ENCODE measurements at regions not wholly inside any gene's neighbourhood (a gene's known extent, or its start where the extent isn't known, plus 50 kb on each side); places are given as distances from the start of the nearest gene placed in this dataset.
A peak's percentile ranks its signal among the peaks of the same experiment; 100 is the strongest.

GRCh38 chr4:184575306-184575705 lies 73.9 kb downstream of the CASP3 start:
- H3K36me3 ChIP-seq = no peaks in the 10 kb centered on the region
- intact Hi-C loops (cut with DNase I) = no loop called here
- H3K4me3 ChIP-seq = no peak overlapping the region
- H3K4me1 ChIP-seq = no peaks in the 10 kb centered on the region
- no peaks in the 10 kb centered on the region for H3K27me3 ChIP-seq
- no peak overlapping the region for H3K27ac ChIP-seq (replicated peaks in 1 of 4)
- H3K9me3 ChIP-seq = peaks cover 0 to 5% (median 0%) of the 10 kb centered on the region in 4 donors
- DNase-seq (ENCODE audit: extremely low spot score) = no peak
- TF ChIP-seq EP300 (IDR thresholded peaks at IDR 0.05) = no peak
- no peak for TF ChIP-seq POLR2A (IDR thresholded peaks at IDR 0.05; ENCODE audit: low read depth)
- no peak for TF ChIP-seq POLR2AphosphoS5 (IDR thresholded peaks at IDR 0.05)
- no peak for TF ChIP-seq CTCF (IDR thresholded peaks at IDR 0.05)
- 40% methylated on average over 1 of the region's 1 CpG for WGBS

- Histone ChIP-seq H3K4me1 (no peaks in the 10 kb centered on the region), H3K4me3 (no peak overlapping the region), H3K27ac (replicated peaks in 1 of 4) (no peak overlapping the region), H3K27me3 (no peaks in the 10 kb centered on the region), H3K36me3 (no peaks in the 10 kb centered on the region), H3K9me3 (peaks cover 0 to 5% (median 0%) of the 10 kb centered on the region in 4 donors)
- TF ChIP-seq EP300 (IDR thresholded peaks at IDR 0.05) (no peak), POLR2A (IDR thresholded peaks at IDR 0.05; ENCODE audit: low read depth) (no peak), CTCF (IDR thresholded peaks at IDR 0.05) (no peak), POLR2AphosphoS5 (IDR thresholded peaks at IDR 0.05) (no peak)
- intact Hi-C loops (cut with DNase I) = no loop called here
- no peak for DNase-seq (ENCODE audit: extremely low spot score)
- 44% methylated on average over 5 of the region's 5 CpGs for WGBS
Observed at GRCh38 chr4:184574861-184575260, 74.4 kb downstream of the CASP3 start.

GRCh38 chr4:184573701-184574100 lies 75.5 kb downstream of the CASP3 start:
- H3K27me3 ChIP-seq = no peaks in the 10 kb centered on the region
- no peak overlapping the region for H3K27ac ChIP-seq (replicated peaks in 1 of 4)
- intact Hi-C loops (cut with DNase I) = no loop called here
- H3K4me1 ChIP-seq = no peaks in the 10 kb centered on the region
- no peak for DNase-seq (ENCODE audit: extremely low spot score)
- TF ChIP-seq POLR2AphosphoS5 (IDR thresholded peaks at IDR 0.05) (no peak), POLR2A (IDR thresholded peaks at IDR 0.05; ENCODE audit: low read depth) (no peak), EP300 (IDR thresholded peaks at IDR 0.05) (no peak), CTCF (IDR thresholded peaks at IDR 0.05) (no peak)
- no peak overlapping the region for H3K4me3 ChIP-seq
- H3K9me3 ChIP-seq = peaks cover 0 to 5% (median 0%) of the 10 kb centered on the region in 4 donors
- 85% methylated on average over 2 of the region's 2 CpGs for WGBS
- no peaks in the 10 kb centered on the region for H3K36me3 ChIP-seq

- intact Hi-C loops (cut with DNase I) = no loop called here
- no peaks in the 10 kb centered on the region for H3K27me3 ChIP-seq
Observed at GRCh38 chr4:184568770-184569169, 80.5 kb downstream of the CASP3 start.

More at GRCh38 chr4:184568770-184569169, 80.5 kb downstream of the CASP3 start:
- Histone ChIP-seq H3K4me1 (no peaks in the 10 kb centered on the region), H3K4me3 (no peak overlapping the region), H3K36me3 (no peaks in the 10 kb centered on the region), H3K9me3 (peaks cover 0 to 3% (median 0%) of the 10 kb centered on the region in 4 donors), H3K27ac (replicated peaks in 1 of 4) (no peak overlapping the region)
- DNase-seq (ENCODE audit: extremely low spot score) = peak; percentile 14
- TF ChIP-seq POLR2AphosphoS5 (IDR thresholded peaks at IDR 0.05) = no peak
- no peak for TF ChIP-seq CTCF (IDR thresholded peaks at IDR 0.05)
- no peak for TF ChIP-seq EP300 (IDR thresholded peaks at IDR 0.05)
- no peak for TF ChIP-seq POLR2A (IDR thresholded peaks at IDR 0.05; ENCODE audit: low read depth)
- 75% methylated on average over 6 of the region's 6 CpGs for WGBS

Measured in esophagus muscularis mucosa (tissue), 4 donors.